Loucy (cell line): ENCODE measurements at regions not wholly inside any gene's neighbourhood (a gene's known extent, or its start where the extent isn't known, plus 50 kb on each side); places are given as distances from the start of the nearest gene placed in this dataset.

ENCODE experiments used
- H2AFZ ChIP-seq: fragments of 200-600 bp; sonication (generic); 2 replicates; pipeline ENCODE4 v1.6.0; 2016; ENCODE audit warnings: antibody characterized with exemption, mild to moderate bottlenecking, low read length, moderate library complexity
- H3F3A ChIP-seq: fragments of 200-600 bp; 2 replicates; pipeline ENCODE4 v1.6.0; 2016; ENCODE audit warnings: antibody characterized with exemption, low read depth, mild to moderate bottlenecking
- H3K27me3 ChIP-seq: fragments of 200-600 bp; sonication (generic); 2 replicates; pipeline ENCODE4 v1.6.1; 2014; ENCODE audit warnings: low read length, mild to moderate bottlenecking; ENCODE audit not compliant: insufficient read depth, poor library complexity, severe bottlenecking
- H3K36me3 ChIP-seq: fragments of 200-600 bp; sonication (generic); 2 replicates; pipeline ENCODE4 v1.6.1; 2016; ENCODE audit warnings: low read length; ENCODE audit not compliant: insufficient read depth
- H3K4me1 ChIP-seq: fragments of 200-600 bp; sonication (generic); 2 replicates; pipeline ENCODE4 v1.5.1; 2014; ENCODE audit warnings: low read length, mild to moderate bottlenecking; ENCODE audit not compliant: insufficient read depth, poor library complexity, severe bottlenecking
- H3K4me2 ChIP-seq: fragments of 200-600 bp; sonication (generic); 2 replicates; pipeline ENCODE4 v1.6.0; 2014; ENCODE audit warnings: antibody characterized with exemption, low read length, low read depth, mild to moderate bottlenecking; ENCODE audit not compliant: poor library complexity, severe bottlenecking
- H3K4me3 ChIP-seq: fragments of 200-600 bp; sonication (generic); 2 replicates; pipeline ENCODE4 v1.5.1; 2014; ENCODE audit warnings: low read length, mild to moderate bottlenecking, mixed read lengths; ENCODE audit not compliant: poor library complexity, severe bottlenecking
- H3K79me2 ChIP-seq: fragments of 200-600 bp; sonication (generic); 2 replicates; pipeline ENCODE4 v1.6.1; 2014; ENCODE audit warnings: low read length; ENCODE audit not compliant: insufficient read depth
- H3K9ac ChIP-seq: fragments of 200-600 bp; sonication (generic); 2 replicates; pipeline ENCODE4 v1.6.0; 2014; ENCODE audit warnings: mild to moderate bottlenecking, low read depth, low read length, moderate library complexity; ENCODE audit not compliant: poor library complexity, severe bottlenecking
- H3K9me2 ChIP-seq: fragments of 200-600 bp; sonication (generic); replicated peaks from 2 replicates; pipeline ENCODE4 v1.6.1; 2016; ENCODE audit warnings: low read depth, low read length, mixed read lengths
- H3K9me3 ChIP-seq: fragments of 200-600 bp; sonication (generic); 2 replicates; pipeline ENCODE4 v1.6.1; 2014; ENCODE audit warnings: mild to moderate bottlenecking, antibody characterized with exemption, low read length, low read depth; ENCODE audit not compliant: insufficient read depth
- H4K20me1 ChIP-seq: fragments of 200-600 bp; sonication (generic); 2 replicates; pipeline ENCODE4 v1.6.0; 2014; ENCODE audit warnings: antibody characterized with exemption, low read length, mild to moderate bottlenecking; ENCODE audit not compliant: insufficient read depth, poor library complexity, severe bottlenecking
- CTCF ChIP-seq: fragments of 200-600 bp; sonication (generic); conservative IDR thresholded peaks from 2 replicates; pipeline ENCODE4 v1.5.1; 2014; ENCODE audit warnings: mild to moderate bottlenecking, antibody characterized with exemption, low read length
- EZH2phosphoT487 ChIP-seq: fragments of 200-600 bp; IDR thresholded peaks from 2 replicates; pipeline ENCODE4 v1.6.1; 2018; ENCODE audit warnings: antibody characterized with exemption, mild to moderate bottlenecking, moderate library complexity, borderline replicate concordance

GRCh38 chr4:1495416-1496115 lies 89.3 kb upstream of the NKX1-1 start:
- H3K79me2 ChIP-seq, result no peaks in the 10 kb centered on the region
- no peak overlapping the region for H3K9ac ChIP-seq
- no peaks in the 10 kb centered on the region for H3K36me3 ChIP-seq
- H3K4me1 ChIP-seq, result no peaks in the 10 kb centered on the region
- H3K9me2 ChIP-seq, result no peaks in the 10 kb centered on the region
- TF ChIP-seq EZH2phosphoT487 (no peak), CTCF (no peak)
- no peaks in the 10 kb centered on the region for H4K20me1 ChIP-seq
- no peak overlapping the region for H3K4me2 ChIP-seq
- no peak overlapping the region for H3K4me3 ChIP-seq
- no peaks in the 10 kb centered on the region for H3K27me3 ChIP-seq
- no peaks in the 10 kb centered on the region for H3F3A ChIP-seq
- H2AFZ ChIP-seq, result no peak overlapping the region
- H3K9me3 ChIP-seq, result peaks cover 4% of the 10 kb centered on the region; the same call in 1 of the 2 replicates

GRCh38 chr4:1494416-1495315 lies 88.4 kb upstream of the NKX1-1 start:
- Histone ChIP-seq H4K20me1 (no peaks in the 10 kb centered on the region), H3K9me2 (no peaks in the 10 kb centered on the region), H3K79me2 (no peaks in the 10 kb centered on the region), H3K4me1 (no peaks in the 10 kb centered on the region), H3K4me2 (no peak overlapping the region), H3K4me3 (no peak overlapping the region), H2AFZ (no peak overlapping the region), H3K36me3 (no peaks in the 10 kb centered on the region), H3K27me3 (no peaks in the 10 kb centered on the region), H3F3A (no peaks in the 10 kb centered on the region), H3K9me3 (peaks cover 11% of the 10 kb centered on the region; the same call in 1 of the 2 replicates), H3K9ac (no peak overlapping the region)
- TF ChIP-seq CTCF (no peak), EZH2phosphoT487 (no peak)

GRCh38 chr4:1493540-1494287 lies 87.5 kb upstream of the NKX1-1 start:
- no peaks in the 10 kb centered on the region for H3K36me3 ChIP-seq
- no peak overlapping the region for H3K4me3 ChIP-seq
- TF ChIP-seq EZH2phosphoT487 (no peak), CTCF (no peak)
- H3K79me2 ChIP-seq, result no peaks in the 10 kb centered on the region
- H3K27me3 ChIP-seq, result no peaks in the 10 kb centered on the region
- no peaks in the 10 kb centered on the region for H4K20me1 ChIP-seq
- no peak overlapping the region for H2AFZ ChIP-seq
- H3K4me1 ChIP-seq, result no peaks in the 10 kb centered on the region
- no peak overlapping the region for H3K9ac ChIP-seq
- H3K9me2 ChIP-seq, result no peaks in the 10 kb centered on the region
- no peak overlapping the region for H3K4me2 ChIP-seq
- H3K9me3 ChIP-seq, result peaks cover 12% of the 10 kb centered on the region; the same call in 1 of the 2 replicates
- H3F3A ChIP-seq, result no peaks in the 10 kb centered on the region
